GM12878 (cell line): ENCODE measurements at regions not wholly inside any gene's neighbourhood (a gene's known extent, or its start where the extent isn't known, plus 50 kb on each side); places are given as distances from the start of the nearest gene placed in this dataset.

Experiments used
- ATAC-seq: fragments of 200-7000 bp; cut with Tn5 transposase; 3 replicates; pipeline ENCODE4 v1.9.1; 2020; ENCODE audit warnings: mild to moderate bottlenecking, moderate library complexity
- BruUV-seq: library from RNA; stranded (reverse); fragments of 400-500 nt; replicated peaks from 2 replicates; lab custom pipeline; 2021; lab: Mats Ljungman, UMichigan
- CTCF ChIA-PET: fragments of 300-600 bp; sonication (Branson Sonifier 250); formaldehyde crosslinking; extraction: SDS; loops from one replicate; lab custom pipeline; 2021; ENCODE audit warnings: inconsistent platforms; lab: Yijun Ruan, JAX
- POLR2A ChIA-PET: fragments of 350-600 bp; formaldehyde crosslinking; extraction: SDS; loops from one replicate; lab custom pipeline; 2021; ENCODE audit warnings: inconsistent platforms; lab: Charles Lee
- RAD21 ChIA-PET: fragments of 300-600 bp; sonication (Branson Sonifier 250); formaldehyde crosslinking; loops from one replicate; lab custom pipeline; 2023; ENCODE audit warnings: antibody characterized with exemption; ENCODE audit not compliant: unreplicated experiment; lab: Charles Lee
- SMC1A ChIA-PET: fragments of 300-600 bp; sonication (Branson Sonifier 250); formaldehyde crosslinking; loops from one replicate; lab custom pipeline; 2023; ENCODE audit not compliant: unreplicated experiment, uncharacterized antibody; lab: Charles Lee
- DNase-seq: peaks from one replicate; pipeline ENCODE4 v3.0.0-alpha.2; 2011; ENCODE audit warnings: low read depth, low spot score
- FAIRE-seq: peaks from 3 replicates; lab custom pipeline; 2011; peaks lifted over from hg19 to GRCh38; lab: Jason Lieb, UNC
- H2AFZ ChIP-seq: 2 replicates; pipeline ENCODE4 v1.6.0; 2011; ENCODE audit warnings: low read depth, low read length, control low read depth; ENCODE audit not compliant: control insufficient read depth
- H3K27ac ChIP-seq: 2 replicates; pipeline ENCODE4 v1.5.1; 2011; ENCODE audit warnings: control low read depth; ENCODE audit not compliant: control insufficient read depth, insufficient read depth
- H3K27me3 ChIP-seq, 2 experiments: replicated peaks in 1 of 2; 2 replicates each; pipeline versions ENCODE4 v1.6.0 to v1.6.1; 2011; ENCODE audit warnings: low read length in 1 of 2; ENCODE audit not compliant: control insufficient read depth in 2 of 2, insufficient read depth in 2 of 2
- H3K36me3 ChIP-seq, 2 experiments: 2 replicates each; pipeline ENCODE4 v1.5.1; 2011; ENCODE audit warnings: low read length in 1 of 2; ENCODE audit not compliant: control insufficient read depth in 2 of 2, insufficient read depth in 2 of 2
- H3K4me1 ChIP-seq: 2 replicates; pipeline ENCODE4 v1.6.1; 2011; ENCODE audit warnings: mild to moderate bottlenecking, low read length, moderate library complexity, mixed read lengths; ENCODE audit not compliant: control insufficient read depth, insufficient read depth
- H3K4me2 ChIP-seq: 2 replicates; pipeline ENCODE4 v1.6.0; 2011; ENCODE audit warnings: control low read depth; ENCODE audit not compliant: control insufficient read depth, insufficient read depth
- H3K4me3 ChIP-seq: fragments of 200-600 bp; sonication (generic); 2 replicates; pipeline ENCODE4 v1.5.1; 2016
- H3K79me2 ChIP-seq: 2 replicates; pipeline ENCODE4 v1.6.0; 2011; ENCODE audit warnings: low read length; ENCODE audit not compliant: control insufficient read depth, insufficient read depth
- H3K9ac ChIP-seq: 2 replicates; pipeline ENCODE4 v1.8.0; 2011; ENCODE audit warnings: low read length, control low read depth, mixed read lengths; ENCODE audit not compliant: control insufficient read depth, insufficient read depth
- H3K9me3 ChIP-seq: replicated peaks from 3 replicates; pipeline ENCODE4 v1.5.1; 2011; ENCODE audit warnings: mild to moderate bottlenecking, low read length; ENCODE audit not compliant: control insufficient read depth, insufficient read depth
- H4K20me1 ChIP-seq: 2 replicates; pipeline ENCODE4 v1.6.0; 2011; ENCODE audit not compliant: control insufficient read depth, insufficient read depth
- BACH1 ChIP-seq: fragments of 450-650 bp; IDR thresholded peaks from 2 replicates; pipeline ENCODE4 v1.6.1; 2017; ENCODE audit warnings: mild to moderate bottlenecking, borderline replicate concordance
- BHLHE40 ChIP-seq, 2 experiments: fragments of 450-650 bp in 1 of 2; IDR thresholded peaks; 2 replicates each; pipeline ENCODE4 v1.6.1; 2011 to 2017; ENCODE audit warnings: low read depth in 2 of 2, borderline replicate concordance in 1 of 2, improper control_type of control experiment in 1 of 2, low read length in 1 of 2, mild to moderate bottlenecking in 1 of 2
- CHD4 ChIP-seq: fragments of 200-600 bp; sonication (generic); IDR thresholded peaks from 2 replicates; pipeline ENCODE4 v1.6.1; 2016; ENCODE audit warnings: mild to moderate bottlenecking
- GABPA ChIP-seq: IDR thresholded peaks from 2 replicates; pipeline ENCODE4 v1.6.1; 2014; ENCODE audit warnings: antibody characterized with exemption, low read depth, mild to moderate bottlenecking, inconsistent platforms
- GATAD2B ChIP-seq: fragments of 450-650 bp; conservative IDR thresholded peaks from 2 replicates; pipeline ENCODE4 v1.6.1; 2017; ENCODE audit warnings: low read depth, mild to moderate bottlenecking, moderate library complexity
- KDM1A ChIP-seq: fragments of 200-600 bp; sonication (generic); IDR thresholded peaks from 2 replicates; pipeline ENCODE4 v1.6.1; 2016; ENCODE audit warnings: borderline replicate concordance
- MYC ChIP-seq: IDR thresholded peaks from 2 replicates; pipeline ENCODE4 v1.6.1; 2011; ENCODE audit warnings: mild to moderate bottlenecking, low read length, moderate library complexity, inconsistent platforms; ENCODE audit not compliant: insufficient read depth, insufficient replicate concordance, insufficient read length, severe bottlenecking
- NR2F1 ChIP-seq: fragments of 450-650 bp; conservative IDR thresholded peaks from 2 replicates; pipeline ENCODE4 v1.6.1; 2017; ENCODE audit warnings: mild to moderate bottlenecking
- NRF1 ChIP-seq: conservative IDR thresholded peaks from 2 replicates; pipeline ENCODE4 v1.6.1; 2011; ENCODE audit warnings: mild to moderate bottlenecking, low read depth, low read length, improper control_type of control experiment
- RUNX3 ChIP-seq: IDR thresholded peaks from 2 replicates; pipeline ENCODE4 v1.6.1; 2012; ENCODE audit warnings: low read length, inconsistent platforms
- SUZ12 ChIP-seq: fragments of 200-600 bp; sonication (generic); IDR thresholded peaks from one replicate; pipeline ENCODE4 v1.6.1; 2018; ENCODE audit warnings: antibody characterized with exemption, mild to moderate bottlenecking; ENCODE audit not compliant: unreplicated experiment
- WGBS: methylation state at CpG from one replicate; pipeline ENCODE4 v1.1.6; 2016; ENCODE audit warnings: low lambda C conversion rate; ENCODE audit not compliant: insufficient replicate concordance, insufficient coverage; ENCODE audit errors: missing lambda C conversion rate; 5-methylcytosine and 5-hydroxymethylcytosine counted together
- in situ Hi-C: fragments of 300-500 bp; cut with MboI; formaldehyde crosslinking; loops from 9 replicates; pipeline ENCODE4 v1.14.3; 2018; ENCODE audit warnings: mixed read lengths
- intact Hi-C: fragments of 100-400 bp; cut with micrococcal nuclease; formaldehyde crosslinking; loops from one replicate; pipeline ENCODE4 v1.14.2; 2022; ENCODE audit not compliant: unreplicated experiment
- TF ChIP-seq, protein P1 (sequence below): fragments of 450-650 bp; IDR thresholded peaks from 2 replicates; pipeline ENCODE4 v1.6.1; 2017; ENCODE audit warnings: mild to moderate bottlenecking, moderate library complexity

GRCh38 chr2:12302691-12303090 is 414.0 kb upstream of the TRIB2 start:
- Histone ChIP-seq H3K9ac (no peak overlapping the region), H3K36me3 (no peaks in the 10 kb centered on the region)
- no TSS peak for BruUV-seq
- no peak for TF ChIP-seq RUNX3
- TF ChIP-seq GATAD2B: no peak
- TF ChIP-seq BACH1: no peak
- TF ChIP-seq KDM1A: no peak
- no peak for TF ChIP-seq GABPA
- TF ChIP-seq, all 136 proteins: peak for 0
- no peak overlapping the region for H3K4me2 ChIP-seq
- FAIRE-seq: no peak
- intact Hi-C loops: no loop called here
- no peak for DNase-seq
- ChIA-PET POLR2A (no interaction called here), RAD21 (interaction anchor here (1.7 kb wide), 1 partner anchor 9 kb away, joined by 4 read pairs; no protein-coding TSS in a partner anchor), CTCF (no interaction called here), SMC1A (interaction anchor here (1.0 to 1.6 kb wide), 2 partner anchors 9 to 186 kb away, joined by 3 read pairs; no protein-coding TSS in a partner anchor)
- no peak overlapping the region for H2AFZ ChIP-seq
- no peaks in the 10 kb centered on the region; the same call in 2 of the 3 replicates for H3K9me3 ChIP-seq
- H3K4me3 ChIP-seq: no peak overlapping the region
- no peaks in the 10 kb centered on the region for H3K79me2 ChIP-seq
- no peaks in the 10 kb centered on the region for H3K27me3 ChIP-seq
- H4K20me1 ChIP-seq: no peaks in the 10 kb centered on the region
- peaks cover 6% of the 10 kb centered on the region for H3K4me1 ChIP-seq
- ATAC-seq: no peak
- WGBS: 78% methylated on average over 3 of the region's 3 CpGs
- in situ Hi-C loops: no loop called here
- no peak overlapping the region for H3K27ac ChIP-seq

GRCh38 chr2:12303181-12304030 is 413.3 kb upstream of the TRIB2 start:
- WGBS: 6% methylated on average over 7 of the region's 7 CpGs
- Histone ChIP-seq H3K79me2 (no peaks in the 10 kb centered on the region), H3K4me1 (peaks cover 6% of the 10 kb centered on the region), H3K9me3 (no peaks in the 10 kb centered on the region; the same call in 2 of the 3 replicates), H3K9ac (no peak overlapping the region), H3K27me3 (no peaks in the 10 kb centered on the region), H2AFZ (no peak overlapping the region), H3K27ac (no peak overlapping the region), H3K4me3 (no peak overlapping the region), H3K4me2 (0 out of 2 replicates have a peak overlapping the region, but pooled peaks have one; percentile 3), H4K20me1 (no peaks in the 10 kb centered on the region), H3K36me3 (no peaks in the 10 kb centered on the region)
- intact Hi-C loops (no loop called here), in situ Hi-C loops (no loop called here)
- SMC1A ChIA-PET: interaction anchor here (1.6 kb wide), 1 partner anchor 187 kb away, joined by 3 read pairs; no protein-coding TSS in a partner anchor
- POLR2A ChIA-PET: no interaction called here
- RAD21 ChIA-PET: interaction anchor here (1.7 kb wide), 1 partner anchor 9 kb away, joined by 4 read pairs; no protein-coding TSS in a partner anchor
- BruUV-seq: no TSS peak
- DNase-seq (no peak), ATAC-seq (peak; percentile 64), FAIRE-seq (no peak)
- CTCF ChIA-PET: no interaction called here
- TF ChIP-seq NRF1: no peak
- TF ChIP-seq NR2F1: peak; percentile 52
- TF ChIP-seq MYC: no peak
- TF ChIP-seq BHLHE40 (IDR thresholded peaks at IDR 0.05; ENCODE audit: borderline replicate concordance in 1 of 2, low read depth in 2 of 2, low read length in 1 of 2): peak in 1 of 2 experiments; percentile 76; a peak in 2 of 4 replicates
- TF ChIP-seq CHD4: no peak
- TF ChIP-seq, protein P1, sequence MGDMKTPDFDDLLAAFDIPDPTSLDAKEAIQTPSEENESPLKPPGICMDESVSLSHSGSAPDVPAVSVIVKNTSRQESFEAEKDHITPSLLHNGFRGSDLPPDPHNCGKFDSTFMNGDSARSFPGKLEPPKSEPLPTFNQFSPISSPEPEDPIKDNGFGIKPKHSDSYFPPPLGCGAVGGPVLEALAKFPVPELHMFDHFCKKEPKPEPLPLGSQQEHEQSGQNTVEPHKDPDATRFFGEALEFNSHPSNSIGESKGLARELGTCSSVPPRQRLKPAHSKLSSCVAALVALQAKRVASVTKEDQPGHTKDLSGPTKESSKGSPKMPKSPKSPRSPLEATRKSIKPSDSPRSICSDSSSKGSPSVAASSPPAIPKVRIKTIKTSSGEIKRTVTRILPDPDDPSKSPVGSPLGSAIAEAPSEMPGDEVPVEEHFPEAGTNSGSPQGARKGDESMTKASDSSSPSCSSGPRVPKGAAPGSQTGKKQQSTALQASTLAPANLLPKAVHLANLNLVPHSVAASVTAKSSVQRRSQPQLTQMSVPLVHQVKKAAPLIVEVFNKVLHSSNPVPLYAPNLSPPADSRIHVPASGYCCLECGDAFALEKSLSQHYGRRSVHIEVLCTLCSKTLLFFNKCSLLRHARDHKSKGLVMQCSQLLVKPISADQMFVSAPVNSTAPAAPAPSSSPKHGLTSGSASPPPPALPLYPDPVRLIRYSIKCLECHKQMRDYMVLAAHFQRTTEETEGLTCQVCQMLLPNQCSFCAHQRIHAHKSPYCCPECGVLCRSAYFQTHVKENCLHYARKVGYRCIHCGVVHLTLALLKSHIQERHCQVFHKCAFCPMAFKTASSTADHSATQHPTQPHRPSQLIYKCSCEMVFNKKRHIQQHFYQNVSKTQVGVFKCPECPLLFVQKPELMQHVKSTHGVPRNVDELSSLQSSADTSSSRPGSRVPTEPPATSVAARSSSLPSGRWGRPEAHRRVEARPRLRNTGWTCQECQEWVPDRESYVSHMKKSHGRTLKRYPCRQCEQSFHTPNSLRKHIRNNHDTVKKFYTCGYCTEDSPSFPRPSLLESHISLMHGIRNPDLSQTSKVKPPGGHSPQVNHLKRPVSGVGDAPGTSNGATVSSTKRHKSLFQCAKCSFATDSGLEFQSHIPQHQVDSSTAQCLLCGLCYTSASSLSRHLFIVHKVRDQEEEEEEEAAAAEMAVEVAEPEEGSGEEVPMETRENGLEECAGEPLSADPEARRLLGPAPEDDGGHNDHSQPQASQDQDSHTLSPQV: no peak
- no peak for TF ChIP-seq SUZ12
